ENCODE measurements at regions not wholly inside any gene's neighbourhood (a gene's known extent, or its start where the extent isn't known, plus 50 kb on each side); places are given as distances from the start of the nearest gene placed in this dataset.

DNA sequence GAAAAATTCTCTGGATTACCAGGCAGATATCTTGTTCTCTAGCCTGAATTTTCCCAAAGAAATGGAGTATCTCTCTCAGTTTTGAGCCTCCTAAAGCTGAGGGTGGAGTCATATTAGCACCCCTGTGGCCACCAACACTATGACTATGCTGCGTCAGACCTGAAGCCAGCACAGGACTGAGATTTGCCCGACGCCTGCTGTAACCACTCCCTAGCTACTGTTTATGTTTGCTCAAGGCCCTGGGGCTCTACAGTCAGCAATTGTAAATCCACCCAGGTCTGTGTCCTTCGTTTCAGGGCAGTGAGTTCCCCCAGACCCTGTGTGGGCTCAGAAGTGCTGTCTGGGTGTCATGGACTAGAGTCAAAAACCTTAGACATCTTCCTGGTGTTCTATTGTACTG is 61.4 kb downstream of the ZXDA start:
- DNase-seq, result no peak

DNA sequence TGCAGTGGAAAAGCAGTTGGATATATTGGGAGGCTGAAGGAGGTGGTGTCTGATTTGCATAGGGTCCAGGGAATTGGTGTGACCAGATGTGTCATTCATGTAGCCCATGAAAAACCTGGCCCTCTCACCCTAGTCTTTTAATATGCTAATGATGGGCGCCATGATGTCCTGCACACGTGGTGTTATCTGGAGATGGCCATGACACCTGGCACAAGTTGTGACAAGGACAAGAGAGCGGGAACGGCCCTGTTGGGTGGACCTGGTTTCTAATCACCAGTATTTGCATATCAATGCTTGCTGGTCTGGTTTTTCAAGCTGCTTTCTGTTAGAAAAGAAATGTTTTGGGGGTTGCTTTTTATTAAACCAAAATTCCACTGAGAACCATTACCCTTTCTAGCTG is 87.4 kb downstream of the ZXDA start:
- DNase-seq, result no peak

DNA sequence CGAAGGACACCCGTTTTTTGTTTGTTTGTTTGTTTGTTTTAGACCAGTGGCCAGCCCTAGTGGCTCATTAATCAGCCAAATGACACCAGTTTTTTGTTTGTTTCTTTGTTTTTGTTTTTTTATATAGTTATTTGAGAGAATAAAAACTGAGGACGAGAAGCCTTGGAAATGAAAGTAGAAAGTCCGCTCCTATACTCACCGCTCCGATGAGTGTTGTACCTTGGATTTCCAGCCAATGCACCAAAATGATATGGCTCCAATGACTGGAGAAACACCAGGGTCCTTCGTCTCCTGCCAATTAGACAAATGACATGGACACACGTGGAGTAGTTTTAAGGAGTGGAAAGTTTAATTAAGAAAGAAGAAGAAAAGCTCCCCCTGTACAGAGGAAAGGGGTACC is 87.9 kb downstream of the ZXDA start:
- DNase-seq, result no peak

DNA sequence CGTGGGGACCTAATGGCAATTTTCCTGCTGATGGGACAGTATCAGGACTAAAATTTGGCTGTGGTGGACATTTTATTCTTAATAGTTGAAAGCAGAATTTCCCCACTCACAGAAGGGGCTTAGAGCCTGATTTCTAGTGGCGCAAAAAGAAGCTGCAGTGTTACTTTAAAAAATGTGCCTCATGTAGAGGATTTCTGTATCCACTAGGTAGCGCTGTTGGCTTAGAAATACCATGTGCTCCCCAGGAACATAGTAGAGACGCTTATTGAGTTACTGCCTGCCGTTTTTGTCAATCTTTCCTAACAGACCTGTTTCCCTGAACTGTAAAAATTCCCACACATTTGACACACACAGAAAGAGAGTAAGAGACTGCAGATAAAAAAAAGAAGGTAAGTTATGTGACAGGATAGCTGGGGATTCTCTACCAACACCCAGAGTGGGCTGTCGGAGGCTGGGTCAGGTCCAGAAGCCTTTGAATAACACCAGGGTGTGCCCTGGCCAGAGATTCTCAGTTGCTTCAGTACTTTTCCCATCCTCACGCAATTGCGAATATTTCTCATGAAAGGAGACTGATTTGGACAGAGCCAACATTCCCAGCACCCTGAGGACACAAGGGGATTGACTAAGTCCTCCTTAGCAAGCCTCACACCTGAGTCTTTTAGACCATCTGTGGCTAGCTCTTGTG is 88.4 kb downstream of the ZXDA start:
- peak; percentile 1 for DNase-seq

DNA sequence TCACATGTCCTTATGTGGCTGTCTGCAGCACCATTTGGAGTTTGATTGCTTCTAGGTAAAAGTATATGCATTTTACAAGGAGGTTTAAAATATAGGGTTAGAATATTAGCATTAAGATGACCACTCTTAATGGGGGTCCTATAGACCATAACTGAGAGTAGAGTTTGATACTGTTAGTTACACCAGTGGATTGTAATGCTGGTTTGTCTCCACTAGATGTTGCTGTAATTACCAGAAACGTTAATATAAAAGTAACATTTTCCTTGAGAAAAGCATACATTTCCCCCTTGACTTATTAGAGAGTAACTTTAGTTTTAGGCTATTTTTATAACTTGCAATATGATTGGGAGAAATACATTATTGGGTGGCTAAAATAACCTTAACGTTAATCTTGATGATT is 93.0 kb downstream of the ZXDA start:
- no peak for DNase-seq

DNA sequence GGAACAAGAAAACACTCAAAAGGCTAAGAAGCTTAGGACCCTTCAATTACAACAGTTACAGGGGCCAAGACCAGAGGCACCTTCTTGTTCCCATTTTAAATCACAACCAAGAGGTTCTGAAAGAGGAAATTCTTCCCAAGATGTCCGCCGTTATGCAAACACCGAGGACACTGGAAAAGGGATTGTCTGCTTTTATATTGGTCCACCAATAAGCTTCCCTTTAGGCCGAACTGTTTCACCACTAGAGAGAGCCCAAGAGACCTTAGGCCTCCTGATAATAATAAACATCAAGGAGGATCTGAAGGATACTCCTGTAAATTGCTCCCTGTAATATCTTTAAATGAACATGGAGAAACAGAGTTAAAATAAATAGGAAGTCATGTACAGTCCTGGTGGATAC is 92.6 kb upstream of the NLRP2B start:
- no peak for DNase-seq

DNA sequence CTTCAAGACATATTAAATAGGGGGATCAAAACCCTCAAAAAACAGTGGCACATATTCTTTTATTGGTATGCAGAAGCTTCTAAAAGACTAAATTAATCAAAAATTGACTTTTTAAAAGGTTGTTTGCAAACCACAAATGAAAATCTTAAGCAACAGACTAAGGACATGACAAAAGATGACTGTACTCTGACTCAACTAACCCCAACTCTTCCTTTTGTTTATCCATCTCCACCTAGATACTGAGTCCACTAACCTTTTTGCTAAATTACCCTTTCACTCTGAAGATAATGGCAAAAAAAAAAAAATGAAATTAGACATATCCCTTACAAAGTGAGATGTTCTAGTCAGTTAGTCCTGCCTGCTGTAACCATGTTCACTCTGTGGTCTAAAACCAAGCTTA is 91.6 kb upstream of the NLRP2B start:
- DNase-seq, result no peak

DNA sequence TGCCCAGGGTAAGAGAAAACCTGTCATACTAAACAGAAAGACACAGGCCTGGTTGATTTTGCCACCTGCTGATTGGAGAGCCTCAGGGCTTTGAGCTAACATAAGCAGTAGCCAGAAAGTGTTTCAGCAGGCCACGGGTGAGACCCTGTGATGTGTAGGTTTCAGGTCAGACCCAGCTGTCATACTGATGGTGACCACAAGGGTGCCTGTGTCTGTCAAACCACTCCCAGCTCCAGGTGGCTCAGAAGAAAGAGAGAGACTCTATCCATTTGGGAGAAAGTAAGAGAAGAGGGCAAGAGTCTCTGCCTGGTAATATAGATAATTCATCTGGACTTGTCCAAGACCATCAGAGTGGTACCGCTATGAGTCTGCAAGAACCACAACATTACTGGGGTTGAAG is 72.8 kb upstream of the NLRP2B start:
- no peak for DNase-seq

DNA sequence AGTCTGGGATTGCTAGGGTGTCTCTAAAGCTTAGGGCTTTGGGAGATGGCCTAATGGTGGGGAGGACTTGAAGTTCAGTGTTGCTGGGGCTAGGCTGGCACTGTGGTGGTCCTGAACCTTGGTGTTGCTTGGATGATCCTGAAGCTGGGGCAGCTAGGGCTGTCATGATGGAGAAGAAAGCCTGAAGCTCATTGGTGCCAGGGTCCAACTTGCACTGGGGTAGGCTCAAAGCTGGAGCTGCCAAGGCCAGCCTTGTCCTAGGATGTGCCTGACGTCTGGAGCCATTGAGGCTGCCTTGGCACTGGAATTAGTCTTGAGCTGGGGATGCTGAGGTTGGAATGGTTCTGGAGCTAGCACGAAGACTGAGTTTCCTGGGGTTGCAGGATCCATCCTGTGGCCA is 61.0 kb upstream of the NLRP2B start:
- no peak for DNase-seq

DNA sequence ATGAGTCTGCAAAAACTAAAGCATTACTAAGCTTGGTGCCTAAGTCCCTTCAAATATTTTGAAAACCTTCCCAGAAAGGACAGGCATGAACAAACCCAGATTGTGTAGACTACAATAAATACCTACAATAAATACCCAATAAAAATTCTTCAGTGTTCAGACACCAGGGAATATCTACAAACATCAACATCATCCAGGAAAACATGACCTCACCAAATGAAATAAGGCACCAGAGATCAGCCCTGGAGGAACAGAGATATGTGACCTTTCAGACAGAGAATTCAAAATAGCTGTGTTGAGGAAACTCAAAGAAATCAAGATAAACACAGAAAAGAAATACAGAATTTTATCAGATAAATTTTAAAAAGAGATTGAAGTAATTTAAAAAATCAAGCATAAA is 57.8 kb upstream of the NLRP2B start:
- no peak for DNase-seq

All from NCI-H2171 (cell line).